GM18867 (cell line): ENCODE measurements at regions not wholly inside any gene's neighbourhood (a gene's known extent, or its start where the extent isn't known, plus 50 kb on each side); places are given as distances from the start of the nearest gene placed in this dataset.

Experiments used
- ATAC-seq: cut with Tn5 transposase; IDR thresholded peaks from one replicate; pipeline ENCODE4 v1.9.1; 2021; ENCODE audit warnings: mild to moderate bottlenecking, moderate library complexity; ENCODE audit not compliant: unreplicated experiment

DNA sequence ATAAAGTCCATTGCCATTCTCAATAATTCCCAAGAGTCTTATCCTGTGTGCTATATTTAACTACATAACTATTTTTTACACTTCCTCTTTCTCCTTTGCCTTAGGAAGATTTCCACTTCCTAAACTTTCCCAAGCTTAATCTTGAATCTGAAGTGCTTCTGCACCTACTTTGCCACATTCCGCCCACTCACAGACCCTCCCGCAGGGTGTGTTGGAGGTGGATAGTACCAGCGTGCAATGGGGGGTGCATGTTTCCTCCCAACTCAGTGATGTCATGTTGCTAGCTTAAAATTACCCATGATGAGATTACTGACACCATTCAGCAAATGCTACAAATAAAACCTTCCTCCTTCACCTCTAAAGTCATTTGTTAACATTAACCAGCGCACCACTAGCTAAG, 460.2 kb downstream of the NR2F1-AS1 start:
- ATAC-seq: no peak

DNA sequence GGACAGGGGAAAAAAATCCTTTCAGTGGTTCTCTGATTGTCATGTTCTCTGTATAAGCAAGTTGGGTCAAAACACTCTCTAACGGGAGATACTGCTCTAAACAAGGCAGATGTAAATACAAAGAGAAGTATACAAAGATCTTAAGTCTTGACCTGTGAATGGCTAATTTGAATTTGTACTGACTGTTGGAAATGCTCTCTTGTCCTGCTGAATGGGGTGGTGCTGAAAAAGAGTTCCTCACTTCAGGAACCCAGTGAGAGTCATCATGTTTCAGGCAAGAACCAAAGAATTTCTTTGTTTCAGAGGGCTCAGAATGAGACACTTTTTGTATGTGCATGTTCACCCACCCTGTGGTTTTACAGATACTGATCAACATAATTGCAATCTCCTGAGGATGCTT, 461.0 kb downstream of the NR2F1-AS1 start:
- ATAC-seq: no peak

DNA sequence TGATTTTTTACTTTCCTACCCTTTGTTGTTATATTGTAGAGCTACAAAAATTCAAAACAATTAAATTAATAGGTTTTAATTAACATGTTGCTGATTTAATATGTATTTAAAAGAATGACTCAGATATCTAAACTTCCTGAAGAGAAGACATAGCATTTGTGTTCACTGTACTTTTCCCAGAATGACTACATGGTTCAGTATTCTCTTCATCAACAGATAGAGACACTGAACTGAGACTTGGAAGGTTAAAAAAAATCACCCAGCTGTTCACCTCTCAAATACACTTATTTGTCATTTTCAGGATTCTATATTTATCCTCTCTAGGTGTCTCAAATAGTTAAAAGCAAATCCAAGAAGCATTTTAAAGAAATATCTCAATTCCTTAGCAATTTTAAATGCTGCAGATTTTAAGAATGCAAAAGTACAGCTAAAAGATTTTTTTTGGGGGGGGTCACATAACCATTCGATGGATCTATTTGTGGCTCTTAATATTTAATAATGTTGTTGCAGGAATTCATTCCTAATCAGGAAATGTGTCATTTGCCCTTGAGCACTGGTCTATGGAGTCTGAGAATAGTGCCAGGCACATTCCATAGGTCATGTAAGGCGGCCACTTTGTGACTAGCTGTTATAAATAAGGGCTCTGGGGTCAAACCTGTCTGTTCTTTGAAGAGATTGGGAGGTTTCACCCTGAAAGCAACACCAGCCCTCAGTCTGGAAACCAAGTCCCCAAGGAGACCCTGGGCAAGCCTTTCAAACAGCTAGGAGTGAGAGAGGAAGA, 463.1 kb downstream of the NR2F1-AS1 start:
- ATAC-seq: no peak

GRCh38 chr5:93107805-93108520, 473.1 kb downstream of the NR2F1-AS1 start:
- no peak for ATAC-seq

DNA sequence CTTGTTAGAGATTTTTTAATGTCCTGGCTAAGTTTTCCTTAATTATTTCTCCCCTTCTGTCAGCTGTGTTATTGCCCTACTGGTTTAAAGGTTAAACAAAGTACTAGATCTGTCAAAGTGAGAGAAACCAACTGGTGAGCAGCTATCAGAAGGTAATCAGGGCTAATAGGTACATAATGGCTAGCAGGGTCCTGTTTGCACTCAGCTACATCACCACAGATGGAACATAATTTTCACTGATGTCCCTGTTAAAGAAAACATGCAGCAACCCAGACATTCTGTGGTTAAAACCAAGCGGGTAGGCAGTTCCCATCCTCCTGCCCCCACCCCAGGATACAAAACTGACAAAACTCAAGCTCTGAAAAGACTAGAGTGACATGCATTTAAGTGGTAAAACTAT, 473.9 kb downstream of the NR2F1-AS1 start:
- no peak for ATAC-seq

- no peak for ATAC-seq
Measured at GRCh38 chr5:93101661-93102060, 479.4 kb downstream of the NR2F1-AS1 start.

- ATAC-seq: no peak
Measured at GRCh38 chr5:93100976-93101375, 480.0 kb downstream of the NR2F1-AS1 start.

DNA sequence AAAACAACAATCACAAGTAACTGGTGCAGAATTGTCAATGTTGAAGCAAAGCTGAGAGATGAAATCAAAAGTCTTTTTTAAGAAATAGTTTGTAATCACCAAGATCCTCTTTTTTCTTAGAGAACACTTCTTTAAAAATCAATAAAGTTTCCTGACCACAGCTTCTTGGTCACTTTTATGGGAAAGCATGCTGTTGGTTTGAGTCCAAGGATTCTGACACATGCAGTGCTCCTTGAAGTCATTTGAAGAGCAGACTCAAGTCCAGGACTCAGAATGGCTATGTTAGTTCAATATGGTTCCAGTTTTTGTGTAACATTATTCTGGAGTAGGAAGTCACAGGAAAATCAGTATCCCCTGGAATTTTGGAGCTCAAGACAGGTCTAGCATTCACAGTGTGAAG, 480.6 kb downstream of the NR2F1-AS1 start:
- ATAC-seq: no peak

GRCh38 chr5:93099902-93100347, 481.1 kb downstream of the NR2F1-AS1 start:
- ATAC-seq: no peak

GRCh38 chr5:93096561-93096960, 484.5 kb downstream of the NR2F1-AS1 start:
- ATAC-seq: no peak

DNA sequence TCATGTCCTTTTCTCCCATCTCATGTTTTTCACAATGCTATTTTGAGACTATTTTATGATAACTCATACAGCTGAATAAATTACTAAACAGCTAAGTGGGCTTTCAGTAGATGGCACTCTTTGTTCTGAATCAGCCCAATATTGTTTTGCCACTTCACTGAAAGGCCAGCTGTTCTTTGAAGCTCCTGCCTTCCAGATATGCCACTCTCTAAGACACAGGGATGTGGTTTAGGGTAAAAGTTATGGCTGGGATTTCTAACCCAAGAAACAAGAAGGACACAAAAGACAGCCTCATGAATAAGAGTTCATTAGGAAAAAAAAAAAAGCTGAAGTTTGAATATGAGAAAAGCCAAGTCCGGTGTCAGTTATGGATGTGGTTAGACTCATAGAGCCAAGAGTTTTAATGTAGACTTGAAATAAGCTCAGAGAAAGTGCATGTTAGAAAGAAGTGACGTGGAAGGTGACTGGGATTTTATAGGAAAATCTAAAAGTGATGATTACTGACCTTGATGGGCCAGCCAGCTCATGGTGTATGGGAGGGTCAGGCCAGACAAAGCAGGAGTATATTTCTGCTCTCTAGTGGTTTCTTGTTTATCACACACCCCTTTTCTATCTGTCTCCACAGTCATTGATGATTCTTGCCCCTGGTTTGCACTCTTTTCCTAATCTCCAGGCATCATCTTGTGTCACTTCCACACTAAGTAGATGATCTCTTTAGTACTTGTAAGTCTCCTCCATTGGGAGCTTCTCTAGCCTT, 488.5 kb downstream of the NR2F1-AS1 start:
- ATAC-seq: no peak

GRCh38 chr5:93090698-93091097, 490.3 kb downstream of the NR2F1-AS1 start:
- no peak for ATAC-seq

DNA sequence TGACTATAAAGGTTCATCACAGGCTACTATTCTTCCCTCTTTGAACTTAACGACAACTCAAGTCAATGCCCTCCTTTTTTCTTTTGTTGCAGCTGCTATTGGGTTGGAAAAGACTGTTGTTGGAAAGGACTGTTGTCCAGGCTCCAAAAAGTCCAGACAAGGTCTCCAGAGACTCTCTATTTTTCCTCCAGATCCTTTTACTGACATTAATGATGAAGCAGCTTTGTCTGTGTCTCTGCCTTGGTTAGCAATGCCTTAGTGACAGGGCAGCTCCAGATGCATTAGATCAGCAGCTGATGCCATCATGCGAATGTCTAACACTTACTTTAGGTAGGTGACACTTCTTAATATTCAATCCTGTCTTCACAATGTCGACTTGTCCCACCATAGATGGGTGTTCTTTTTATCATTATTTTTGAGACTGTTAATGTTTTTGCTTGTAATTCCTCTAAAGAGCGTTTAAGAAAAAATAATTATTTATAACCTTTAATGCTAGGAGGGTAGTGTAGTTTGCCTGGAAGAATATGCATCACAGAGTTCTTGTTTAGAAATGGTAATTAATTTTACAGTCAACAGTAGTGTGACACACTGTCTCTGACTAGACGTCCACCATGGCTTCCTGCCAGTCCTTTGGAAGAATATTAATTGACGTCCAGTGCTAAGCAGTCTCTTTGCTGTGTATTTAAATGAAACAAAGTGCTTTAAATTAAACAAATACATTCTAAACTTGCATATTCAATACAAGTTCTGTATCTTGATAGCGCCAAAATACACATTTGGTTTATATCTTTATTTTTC, 492.2 kb downstream of the NR2F1-AS1 start:
- ATAC-seq: no peak

DNA sequence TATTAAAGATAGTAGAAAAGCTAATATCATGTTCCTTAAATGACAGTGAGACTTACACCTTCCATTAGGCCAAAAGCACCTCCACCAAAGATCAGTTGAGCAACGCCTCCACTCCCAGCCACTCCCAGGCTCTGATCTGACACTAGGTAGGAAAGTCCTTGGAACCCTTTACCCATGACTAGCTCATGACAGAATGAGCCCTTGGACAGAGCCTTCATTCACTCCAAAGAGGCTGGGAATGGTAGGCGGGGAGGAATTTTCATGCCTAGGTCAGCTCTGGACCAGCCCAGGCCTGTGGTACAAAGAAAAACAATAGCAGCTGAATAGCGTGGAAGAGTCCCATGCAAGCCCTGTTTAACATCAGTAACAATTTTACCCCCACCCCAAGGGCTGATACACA, 493.7 kb downstream of the NR2F1-AS1 start:
- ATAC-seq: no peak

DNA sequence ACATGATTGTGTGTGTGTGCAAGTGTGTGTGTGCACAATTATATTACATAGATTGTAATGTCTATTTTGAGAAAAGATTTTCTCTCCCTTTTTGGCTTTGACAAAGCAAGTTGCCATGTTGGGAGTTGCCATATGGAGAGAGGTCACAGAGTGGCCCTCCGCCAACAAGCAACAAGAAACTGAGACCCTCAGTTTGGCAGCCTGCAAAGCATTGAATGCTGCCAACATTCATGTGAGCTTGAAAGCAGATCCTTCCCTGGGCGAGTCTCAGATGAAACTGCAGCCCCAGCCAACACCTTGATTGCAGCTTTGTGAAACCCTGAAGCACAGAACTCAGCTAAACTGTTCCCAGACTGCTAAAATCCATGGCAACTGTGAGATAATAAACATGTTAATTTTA, 498.0 kb downstream of the NR2F1-AS1 start:
- ATAC-seq: no peak

- no peak for ATAC-seq
Measured at GRCh38 chr5:93079046-93079445, 502.0 kb downstream of the NR2F1-AS1 start.

- peak; percentile 78 for ATAC-seq
Measured at GRCh38 chr5:93078082-93079038, 502.7 kb downstream of the NR2F1-AS1 start.

- ATAC-seq: no peak
Measured at GRCh38 chr5:93076566-93076965, 504.5 kb downstream of the NR2F1-AS1 start.

DNA sequence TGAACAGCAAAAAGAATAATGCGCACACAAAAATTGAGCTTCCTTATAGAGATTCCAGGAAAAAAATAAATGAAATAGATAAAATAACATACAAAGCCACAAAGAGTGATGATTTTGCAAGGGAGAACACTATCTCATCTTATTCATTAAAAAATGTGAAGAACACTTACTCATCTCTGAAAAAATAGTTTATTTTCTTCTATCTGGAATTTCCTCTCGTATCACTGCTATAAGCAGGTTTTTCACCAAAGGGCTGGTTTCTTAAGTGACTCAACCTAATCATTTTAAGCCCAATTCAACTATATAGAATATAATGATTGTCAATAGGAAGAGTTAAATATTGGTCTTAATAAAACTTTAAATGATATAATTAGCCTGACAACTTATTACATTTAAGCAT, 504.9 kb downstream of the NR2F1-AS1 start:
- ATAC-seq: no peak

DNA sequence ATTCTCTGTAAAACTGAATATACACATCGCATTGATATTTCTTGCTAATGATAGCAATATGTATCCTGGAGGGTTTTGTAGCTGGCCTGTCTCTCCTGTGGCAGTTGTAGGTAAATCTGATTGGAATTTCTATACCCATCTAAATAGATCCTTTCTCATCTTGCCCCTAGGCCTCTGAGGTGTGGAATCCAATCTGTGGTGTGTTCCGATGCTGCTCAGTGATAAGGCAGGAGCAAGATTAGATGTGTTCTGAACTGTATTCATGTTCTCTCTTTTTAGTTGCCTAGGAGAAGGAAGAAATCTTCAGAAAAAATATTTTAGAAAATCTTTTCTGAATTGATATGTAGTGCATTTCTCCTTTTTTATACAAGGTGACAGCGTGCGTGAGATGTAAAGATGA, 507.5 kb downstream of the NR2F1-AS1 start:
- ATAC-seq: no peak
